Fibroblast of the aortic adventitia (primary cell): ENCODE measurements at regions not wholly inside any gene's neighbourhood (a gene's known extent, or its start where the extent isn't known, plus 50 kb on each side); places are given as distances from the start of the nearest gene placed in this dataset.

ENCODE experiments used
- DNase-seq: peaks from one replicate; pipeline ENCODE4 v3.0.0-alpha.2; 2010; ENCODE audit warnings: low read depth
- H3K4me3 ChIP-seq: 2 replicates; pipeline ENCODE4 v1.5.1; 2011; ENCODE audit warnings: low read depth, mild to moderate bottlenecking, control low read depth, low read length, moderate library complexity
- CTCF ChIP-seq: IDR thresholded peaks from 2 replicates; pipeline ENCODE4 v1.5.1; 2011; ENCODE audit warnings: mild to moderate bottlenecking, low read length, control low read depth, inconsistent platforms; ENCODE audit not compliant: insufficient read depth

GRCh38 chr3:109569135-109569846, 231.9 kb upstream of the DPPA4 start:
- TF ChIP-seq CTCF, result no peak
- no peak overlapping the region for H3K4me3 ChIP-seq
- no peak for DNase-seq

GRCh38 chr3:109570408-109570807, 233.1 kb upstream of the DPPA4 start:
- no peak for DNase-seq
- no peak overlapping the region for H3K4me3 ChIP-seq
- TF ChIP-seq CTCF, result no peak

DNA sequence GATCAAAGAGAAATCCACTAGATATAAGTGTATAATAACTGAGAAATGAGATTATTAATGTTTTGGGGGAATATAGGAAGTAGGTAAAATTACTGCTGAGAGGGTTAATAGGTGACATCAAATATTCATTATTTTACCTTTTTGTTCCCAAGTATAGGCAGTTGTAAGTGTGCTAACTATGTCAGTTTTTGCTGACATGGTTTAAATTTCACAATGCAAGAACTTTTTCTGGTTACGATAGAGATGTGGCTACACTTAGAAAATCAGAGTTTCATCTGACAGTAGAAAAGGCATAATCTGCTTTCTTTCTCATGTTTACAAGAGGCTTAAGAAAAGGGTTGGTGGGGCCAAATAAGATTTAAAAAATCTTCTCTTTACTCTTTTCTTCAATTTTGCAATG, 235.0 kb upstream of the DPPA4 start:
- no peak for DNase-seq
- H3K4me3 ChIP-seq, result no peak overlapping the region
- no peak for TF ChIP-seq CTCF

GRCh38 chr3:109596991-109597390, 259.6 kb upstream of the DPPA4 start:
- no peak for TF ChIP-seq CTCF
- no peak for DNase-seq

DNA sequence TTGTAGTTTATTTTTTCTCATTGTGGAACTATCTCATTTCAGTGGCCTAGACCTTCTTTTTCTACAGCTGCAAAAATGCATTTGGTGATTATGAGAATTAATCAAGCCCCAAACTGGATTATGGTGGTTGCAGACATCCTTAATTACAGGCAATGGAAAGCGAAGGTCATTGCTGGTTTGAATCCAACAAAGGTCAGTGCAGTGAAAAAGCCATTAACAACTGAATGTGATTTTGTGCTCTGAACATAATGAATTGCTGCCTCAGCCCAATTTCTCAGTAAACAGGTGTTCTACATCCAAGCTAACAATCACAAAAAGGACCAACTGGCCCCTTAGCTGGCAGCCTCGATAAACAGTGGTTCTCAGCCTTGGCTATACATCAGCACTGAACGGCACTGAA, 260.1 kb upstream of the DPPA4 start:
- TF ChIP-seq CTCF, result no peak
- H3K4me3 ChIP-seq, result no peak overlapping the region
- no peak for DNase-seq

More at GRCh38 chr3:109596991-109597390, 259.6 kb upstream of the DPPA4 start:
- H3K4me3 ChIP-seq, result no peak overlapping the region

DNA sequence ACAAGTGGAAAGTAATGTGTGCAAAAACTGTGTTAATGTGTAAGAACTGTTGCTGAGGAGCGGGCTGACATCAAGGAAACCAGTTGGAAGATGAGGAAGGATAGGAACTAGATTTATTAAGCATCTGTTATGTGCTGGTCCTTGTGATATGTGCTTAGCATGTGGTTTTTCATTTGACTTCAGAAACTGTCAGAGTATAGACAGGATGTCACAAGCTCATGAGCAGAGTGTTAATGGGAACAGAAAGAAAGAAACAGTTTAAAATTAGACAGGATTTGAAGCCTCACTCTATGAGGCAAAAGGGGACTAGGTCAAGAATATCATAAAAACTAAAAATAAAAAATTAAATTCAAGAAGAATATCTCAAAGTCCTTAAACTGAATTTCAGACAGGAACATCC, 270.6 kb upstream of the DPPA4 start:
- TF ChIP-seq CTCF, result no peak
- no peak overlapping the region for H3K4me3 ChIP-seq

DNA sequence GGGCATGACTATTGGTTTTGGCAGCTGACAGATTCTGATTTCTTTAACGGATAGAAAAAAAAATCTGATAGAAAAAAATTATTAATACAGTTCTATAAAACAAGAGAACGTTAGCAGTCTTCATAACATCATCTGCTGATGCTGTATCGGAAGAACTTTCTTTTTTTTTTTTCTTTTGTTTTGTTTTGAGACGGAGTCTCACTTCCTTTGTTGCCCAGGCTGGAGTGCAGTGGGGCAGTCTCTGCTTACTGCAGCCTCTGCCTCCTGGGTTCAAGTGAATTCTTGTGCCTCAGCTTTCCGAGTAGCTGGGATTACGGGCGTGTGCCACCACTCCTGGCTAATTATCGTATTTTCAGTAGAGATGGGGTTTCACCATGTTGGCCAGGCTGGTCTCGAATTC, 271.2 kb upstream of the DPPA4 start:
- H3K4me3 ChIP-seq, result no peak overlapping the region
- DNase-seq, result no peak
- TF ChIP-seq CTCF, result no peak

More for the DNA sequence above, 270.6 kb upstream of the DPPA4 start:
- no peak for DNase-seq
